Stimulated activated CD4-positive, alpha-beta T cell treated with anti-CD3 and anti-CD28 coated beads, Interleukin-4, amount 100 ng/mL, for 4 hours (primary cell): ENCODE measurements at regions not wholly inside any gene's neighbourhood (a gene's known extent, or its start where the extent isn't known, plus 50 kb on each side); places are given as distances from the start of the nearest gene placed in this dataset.

ENCODE experiments used
- DNase-seq, 2 experiments: peaks; one replicate each; pipeline ENCODE4 v3.0.0-alpha.2; 2020

DNA sequence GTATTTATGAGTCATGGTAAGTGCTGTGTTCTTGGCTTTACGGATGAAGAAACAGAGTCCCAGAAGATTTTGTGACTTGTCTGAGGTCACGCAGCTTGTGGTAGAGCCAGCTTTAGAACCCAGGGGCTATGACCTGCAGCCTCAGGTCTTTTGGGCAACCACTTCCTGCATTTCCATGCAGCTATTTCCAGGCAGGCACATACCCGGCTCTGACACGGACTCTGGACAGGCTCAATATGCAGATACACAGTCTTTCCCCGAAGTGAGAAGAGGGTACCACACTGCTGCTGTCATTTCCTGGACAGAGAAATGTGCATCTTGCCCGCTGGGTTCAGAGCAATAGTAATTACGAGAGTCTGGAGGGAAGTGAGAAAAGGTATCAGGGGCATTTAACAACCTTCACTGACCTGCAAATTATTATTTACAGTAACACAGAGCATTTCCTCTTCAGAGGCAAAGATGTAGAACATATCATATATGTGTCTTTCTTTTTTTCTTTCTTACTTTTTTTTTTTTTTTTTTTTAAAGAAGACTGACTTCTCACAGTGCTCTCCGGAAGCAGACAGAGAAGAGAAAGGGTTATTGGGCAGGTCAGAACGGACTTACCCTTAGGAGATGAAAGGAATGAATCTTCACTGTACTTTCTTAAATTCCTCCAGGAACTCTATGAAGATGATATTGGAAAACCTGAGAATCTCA is 185.1 kb downstream of the CLIC5 start:
- no peak for DNase-seq

- DNase-seq = no peak
These were observed 185.8 kb downstream of the CLIC5 start for GRCh38 chr6:45829873-45830272.

GRCh38 chr6:45827952-45828530 is 187.6 kb downstream of the CLIC5 start:
- no peak for DNase-seq

DNA sequence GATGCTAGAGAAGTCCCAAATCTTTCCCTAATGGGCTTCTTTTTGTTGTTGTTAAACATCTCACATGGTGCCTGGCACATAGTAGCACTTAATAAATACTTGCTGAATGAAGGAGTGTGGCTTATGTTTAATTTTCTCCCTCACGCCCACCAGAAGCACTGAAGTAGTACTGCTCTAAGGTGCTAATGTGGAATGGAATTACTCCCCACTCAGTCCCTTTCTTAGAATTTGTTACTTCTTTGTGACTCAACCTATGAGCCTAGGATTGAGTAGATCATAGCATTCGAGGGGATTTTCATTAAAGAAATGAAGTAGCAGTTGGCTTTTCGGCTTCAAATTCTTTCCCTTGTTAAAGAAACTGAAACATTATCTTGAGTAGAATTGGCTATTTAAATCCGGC is 192.8 kb downstream of the CLIC5 start:
- no peak for DNase-seq

DNA sequence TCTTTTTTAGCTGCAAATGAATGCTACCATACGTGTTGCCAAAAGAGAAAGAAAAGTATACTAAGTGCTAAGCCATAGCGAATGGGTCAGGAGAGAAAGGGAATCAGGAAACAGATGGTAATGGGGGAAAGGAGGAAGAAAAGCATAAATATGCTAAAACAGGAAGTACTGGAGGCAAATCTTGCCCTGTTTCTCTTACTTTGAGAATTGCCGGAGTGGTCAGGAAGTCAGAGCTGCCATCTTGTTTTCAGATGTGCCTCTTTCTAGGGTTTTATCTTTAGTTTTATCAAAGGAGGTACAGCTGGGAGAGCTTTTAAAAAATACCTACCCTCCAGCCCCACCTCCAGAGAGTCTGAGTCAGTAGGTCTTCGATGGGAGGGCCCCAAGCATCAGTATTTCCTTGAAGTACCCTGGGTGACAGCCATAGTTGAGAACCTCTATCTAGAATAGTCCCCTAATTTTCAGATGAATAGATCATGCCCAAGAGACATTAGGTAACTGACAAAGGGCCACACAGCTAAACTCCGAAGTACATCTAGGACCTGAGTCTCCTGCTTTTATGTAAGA is 193.3 kb downstream of the CLIC5 start:
- DNase-seq = no peak

DNA sequence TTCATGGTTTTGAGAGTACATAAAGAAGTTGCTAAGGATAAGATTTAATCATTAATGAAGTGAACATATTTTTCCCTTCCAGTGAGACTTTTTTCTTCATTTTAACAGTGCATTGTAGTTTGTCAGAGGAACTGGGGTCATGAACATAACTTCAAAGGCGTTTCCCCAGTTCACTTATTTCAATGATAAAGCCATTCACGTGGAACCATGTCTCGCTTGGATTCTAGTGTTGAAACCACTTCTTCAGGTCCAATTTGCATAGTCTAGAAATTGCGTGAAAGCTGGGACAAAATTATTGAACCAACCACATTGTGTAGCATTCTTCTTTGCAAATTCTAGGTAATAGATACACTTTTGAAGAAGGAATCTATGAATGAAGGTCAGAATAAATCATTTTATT is 197.0 kb downstream of the CLIC5 start:
- DNase-seq = no peak

GRCh38 chr6:45816674-45817297 is 198.9 kb downstream of the CLIC5 start:
- no peak for DNase-seq

DNA sequence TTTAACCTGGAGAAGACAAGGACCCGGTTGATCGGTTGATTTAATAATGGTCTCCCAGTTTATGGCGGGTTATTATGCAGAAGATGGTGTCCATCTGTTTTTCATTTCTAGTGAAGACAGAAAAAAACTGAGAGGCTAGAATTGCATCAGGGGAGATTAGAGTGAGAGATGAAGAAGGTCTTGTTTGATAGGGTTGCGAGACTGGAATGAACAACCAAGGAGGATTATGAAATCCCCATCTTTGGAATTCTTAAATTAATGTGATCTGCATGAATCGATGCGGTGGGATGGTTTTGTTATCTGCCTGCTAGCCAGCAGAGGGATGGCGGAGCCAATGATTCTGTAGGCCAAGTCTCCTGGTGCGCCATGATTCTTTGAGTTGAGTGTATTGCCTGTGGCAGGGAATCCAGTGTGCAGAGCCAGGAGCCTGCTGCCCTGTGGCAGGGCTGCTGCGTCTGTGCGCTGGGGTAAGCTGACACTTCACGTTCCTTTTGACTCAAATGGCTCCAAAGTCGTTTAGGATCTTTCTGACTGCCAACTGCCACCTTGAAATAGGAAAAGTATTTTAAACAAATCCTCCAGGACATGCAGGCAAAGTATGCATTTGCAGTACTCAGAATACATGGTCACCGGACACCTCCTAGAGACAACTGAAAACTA is 200.1 kb downstream of the CLIC5 start:
- DNase-seq = no peak

DNA sequence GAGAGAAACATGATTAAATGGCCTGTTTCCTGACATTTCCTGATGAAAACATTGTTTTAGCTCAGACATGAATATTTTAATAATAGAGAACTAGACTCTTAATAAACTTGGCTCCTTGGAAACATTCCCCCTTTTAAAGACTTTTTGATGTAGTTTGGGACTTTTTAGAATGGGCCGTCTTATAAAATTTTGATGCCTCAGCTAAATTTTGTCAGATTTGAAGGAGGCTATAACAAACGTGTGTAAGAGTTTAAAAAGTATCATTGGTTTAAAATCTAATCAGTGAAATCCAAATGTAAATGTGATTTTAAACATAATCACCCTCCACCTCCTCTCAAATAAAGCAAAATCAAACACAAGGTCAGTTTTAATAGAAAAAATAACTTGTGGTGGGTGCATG is 200.9 kb downstream of the CLIC5 start:
- no peak for DNase-seq

DNA sequence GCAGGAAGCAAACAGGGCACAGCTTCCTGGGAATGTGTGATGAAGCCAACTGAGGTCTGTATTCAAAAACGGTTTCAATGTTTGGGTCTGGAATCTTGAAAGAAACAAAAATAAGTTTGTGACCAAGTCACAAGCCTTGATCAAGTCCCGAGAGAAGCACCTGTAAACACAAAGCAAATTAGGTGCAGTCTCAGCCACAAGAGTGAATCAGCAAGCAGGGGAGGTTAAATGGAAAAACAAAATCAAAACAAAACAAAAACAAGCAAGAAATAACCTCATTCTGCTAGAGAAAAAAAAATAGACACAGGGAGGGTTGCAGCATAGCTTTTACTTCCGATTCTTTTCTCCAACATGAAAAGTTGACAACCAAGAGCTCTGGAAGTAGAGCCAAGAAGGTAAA is 201.7 kb downstream of the CLIC5 start:
- DNase-seq = no peak

GRCh38 chr6:45812922-45813321 is 202.7 kb downstream of the CLIC5 start:
- DNase-seq = no peak

DNA sequence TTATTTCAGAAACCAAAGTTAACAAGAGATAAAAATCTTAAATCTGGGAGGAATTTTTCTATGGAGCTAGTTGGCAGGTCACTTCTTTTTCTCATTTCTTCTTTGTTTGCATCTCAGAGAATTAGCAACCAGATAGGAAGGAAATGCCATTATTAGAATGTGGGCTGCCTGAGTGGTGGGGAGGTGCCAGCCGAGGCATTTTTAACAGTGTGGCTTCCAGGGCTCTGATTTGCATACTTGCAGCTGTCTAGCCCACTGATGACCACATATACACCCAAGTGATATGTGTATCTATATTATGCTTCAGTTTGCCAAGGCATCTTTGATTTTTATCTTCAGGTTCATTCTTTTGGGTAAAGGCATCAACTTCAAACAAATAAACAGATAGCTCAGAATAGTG is 206.7 kb downstream of the CLIC5 start:
- DNase-seq = no peak

DNA sequence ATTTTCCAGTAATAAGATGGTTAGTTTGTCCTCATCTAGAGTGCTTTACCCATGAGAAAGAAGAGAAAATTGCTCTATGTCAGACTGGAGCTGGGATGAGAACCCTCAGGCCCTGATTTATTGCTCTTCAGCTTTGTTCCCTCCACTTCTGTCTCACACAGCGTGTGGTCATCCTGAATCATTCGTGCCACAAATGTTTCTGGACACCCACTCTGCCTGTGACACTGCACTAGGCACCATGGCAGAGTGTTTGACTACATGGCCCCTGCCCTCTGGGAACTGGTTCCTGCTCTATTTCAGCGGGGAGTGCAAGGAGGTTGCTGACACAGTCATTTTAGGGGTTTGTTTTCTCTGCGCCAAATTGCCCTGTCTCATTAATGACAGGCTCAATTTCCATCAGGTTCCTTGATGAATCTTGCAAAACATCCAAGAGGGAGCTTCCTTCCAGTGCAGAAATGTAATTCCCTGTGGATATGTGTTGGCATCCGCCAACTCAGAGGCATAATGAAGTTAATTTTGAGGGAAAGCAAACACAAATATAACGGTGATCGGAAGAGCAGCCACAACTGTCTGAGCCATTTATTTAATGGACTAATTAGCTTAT is 207.5 kb downstream of the CLIC5 start:
- DNase-seq = no peak

- no peak for DNase-seq
These were observed 208.2 kb downstream of the CLIC5 start for GRCh38 chr6:45807311-45808041.

- no peak for DNase-seq
These were observed 209.5 kb downstream of the CLIC5 start for GRCh38 chr6:45806172-45806571.

DNA sequence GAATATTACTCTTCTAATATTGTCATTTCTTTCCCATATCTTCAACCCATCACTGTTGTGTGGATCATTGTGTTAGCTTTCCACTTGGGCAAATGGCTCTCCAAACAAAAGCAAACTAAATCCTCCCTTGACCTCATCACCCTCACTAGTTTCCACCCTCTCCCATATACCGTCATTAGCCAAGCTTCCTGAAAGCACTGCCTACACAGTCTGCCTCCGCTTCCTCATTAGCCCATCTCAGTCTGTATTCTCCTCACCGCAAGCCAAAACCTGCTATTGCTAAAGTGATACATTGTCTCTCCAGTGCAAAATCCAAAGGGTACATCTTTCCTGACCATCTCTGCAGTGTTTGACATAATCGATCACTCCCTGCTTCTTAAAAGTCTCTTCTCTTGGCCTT is 212.6 kb downstream of the CLIC5 start:
- no peak for DNase-seq

GRCh38 chr6:45801471-45802289 is 214.0 kb downstream of the CLIC5 start:
- no peak for DNase-seq

GRCh38 chr6:45800911-45801310 is 214.7 kb downstream of the CLIC5 start:
- no peak for DNase-seq

DNA sequence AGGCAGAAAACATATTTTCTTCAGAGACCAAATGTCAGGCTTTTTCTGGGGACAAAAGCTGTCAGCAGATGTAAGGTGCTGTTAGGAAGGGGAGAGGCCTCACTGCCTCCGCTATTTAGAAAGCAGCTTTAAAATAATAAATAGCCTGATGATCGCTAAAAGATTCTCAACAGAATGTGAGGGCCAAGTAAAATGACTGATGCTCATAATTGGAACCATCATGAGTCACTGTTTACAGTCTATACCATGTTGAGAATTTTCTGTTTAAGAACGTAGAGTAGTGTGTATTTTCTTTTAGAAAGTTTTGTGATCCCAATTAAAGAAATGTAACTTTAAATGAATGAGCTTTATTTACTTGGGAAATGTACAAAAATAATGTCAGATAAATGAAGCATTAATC is 220.0 kb downstream of the CLIC5 start:
- no peak for DNase-seq

DNA sequence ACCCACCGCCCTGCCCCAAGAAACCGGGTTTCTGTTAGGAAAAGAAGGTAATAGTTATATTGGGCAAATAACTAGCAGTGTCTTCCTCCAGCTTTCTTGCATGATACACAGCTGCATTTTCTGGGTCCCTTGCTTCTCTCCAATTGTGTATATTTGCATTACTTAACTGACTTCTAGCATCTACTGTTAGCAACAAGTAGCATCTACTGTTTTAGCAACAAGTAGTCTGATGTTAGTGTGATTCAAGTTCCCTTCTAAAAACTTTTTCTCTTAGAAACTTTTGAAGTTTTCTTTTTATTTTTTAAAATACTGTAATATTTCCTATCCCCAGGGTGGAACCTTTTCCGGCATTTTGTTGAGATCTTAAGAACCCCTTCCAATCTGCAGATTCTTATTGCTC is 221.2 kb downstream of the CLIC5 start:
- no peak for DNase-seq
